K562 (cell line): ENCODE measurements at regions not wholly inside any gene's neighbourhood (a gene's known extent, or its start where the extent isn't known, plus 50 kb on each side); places are given as distances from the start of the nearest gene placed in this dataset.
A peak's percentile ranks its signal among the peaks of the same experiment; 100 is the strongest.

Experiments used
- ATAC-seq: fragments of 200-7000 bp; cut with Tn5 transposase; 3 replicates; pipeline ENCODE4 v1.9.1; 2020; ENCODE audit warnings: moderate library complexity
- BruUV-seq: library from RNA; stranded (reverse); fragments of 400-500 nt; replicated peaks from 2 replicates; lab custom pipeline; 2021; lab: Mats Ljungman, UMichigan
- CTCF ChIA-PET: fragments of 300-600 bp; formaldehyde crosslinking; extraction: SDS; loops from one replicate; lab custom pipeline; 2021; ENCODE audit warnings: low intra/inter-chr PET ratio; lab: Yijun Ruan, JAX
- POLR2A ChIA-PET: fragments of 300-600, 350-650 bp; sonication (Branson Sonifier 250); formaldehyde crosslinking; extraction: SDS; loops from one replicate; lab custom pipeline; 2021; ENCODE audit warnings: antibody characterized with exemption, inconsistent platforms; lab: Yijun Ruan, JAX
- DNase-seq, 4 experiments: peaks; one replicate each; pipeline versions ENCODE4 v3.0.0 to v3.0.0-alpha.2; 2011 to 2018; ENCODE audit warnings: low spot score in 3 of 4, mixed read lengths in 3 of 4; ENCODE audit errors: extremely low read depth in 1 of 4
- FAIRE-seq: peaks from 2 replicates; lab custom pipeline; 2011; peaks lifted over from hg19 to GRCh38; lab: Jason Lieb, UNC
- H2AFZ ChIP-seq: 2 replicates; pipeline ENCODE4 v1.6.0; 2011; ENCODE audit warnings: low read depth, low read length, control low read depth, inconsistent platforms
- H3K27ac ChIP-seq: fragments of 200-600 bp; 3 replicates; pipeline ENCODE4 v1.8.0; 2011; ENCODE audit warnings: low read depth, mild to moderate bottlenecking, control low read depth, inconsistent platforms, low read length, moderate library complexity, mixed read lengths; ENCODE audit errors: extremely low read depth
- H3K27me3 ChIP-seq, 2 experiments: fragments of 300-600 bp in 1 of 2; 2 replicates in 1 of 2; 3 replicates in 1 of 2; pipeline versions ENCODE4 v1.6.0 to v1.8.0; 2011; ENCODE audit warnings: inconsistent platforms in 2 of 2, low read length in 2 of 2, mild to moderate bottlenecking in 1 of 2, mixed read lengths in 1 of 2, moderate library complexity in 1 of 2; ENCODE audit not compliant: control insufficient read depth in 2 of 2, insufficient read depth in 2 of 2
- H3K36me3 ChIP-seq: fragments of 300-600 bp; 3 replicates; pipeline ENCODE4 v1.8.0; 2011; ENCODE audit warnings: mild to moderate bottlenecking, low read length, inconsistent platforms; ENCODE audit not compliant: control insufficient read depth, insufficient read depth
- H3K4me1 ChIP-seq, 2 experiments: fragments of 200-600 bp in 1 of 2; replicated peaks in 1 of 2; 2 replicates in 1 of 2; 3 replicates in 1 of 2; pipeline versions ENCODE4 v1.5.1 to v1.8.0; 2011; ENCODE audit warnings: inconsistent platforms in 2 of 2, low read length in 2 of 2, mild to moderate bottlenecking in 1 of 2, mixed read lengths in 1 of 2, moderate library complexity in 1 of 2; ENCODE audit not compliant: control insufficient read depth in 2 of 2, insufficient read depth in 2 of 2
- H3K4me2 ChIP-seq: 2 replicates; pipeline ENCODE4 v1.6.1; 2011; ENCODE audit warnings: low read length, control low read depth, inconsistent platforms, mixed read lengths; ENCODE audit not compliant: insufficient read depth
- H3K4me3 ChIP-seq: fragments of 200-600 bp; sonication (generic), shearing (Covaris generic); 2 replicates; pipeline ENCODE4 v1.5.1; 2016; ENCODE audit warnings: control low read depth, inconsistent platforms
- H3K79me2 ChIP-seq: fragments of 200-600 bp; 3 replicates; pipeline ENCODE4 v1.8.0; 2011; ENCODE audit warnings: low read length, inconsistent platforms; ENCODE audit not compliant: control insufficient read depth, insufficient read depth
- H3K9ac ChIP-seq, 2 experiments: 2 replicates each; pipeline versions ENCODE4 v1.6.0 to v1.6.1; 2011; ENCODE audit warnings: low read depth in 2 of 2, low read length in 2 of 2, control low read depth in 1 of 2, inconsistent platforms in 1 of 2, mild to moderate bottlenecking in 1 of 2, mixed read lengths in 1 of 2; ENCODE audit not compliant: insufficient read depth in 1 of 2
- H3K9me1 ChIP-seq: one replicate; pipeline ENCODE4 v1.6.0; 2011; ENCODE audit warnings: inconsistent platforms, mild to moderate bottlenecking, low read length, moderate library complexity; ENCODE audit not compliant: control insufficient read depth, insufficient read depth
- H3K9me3 ChIP-seq: replicated peaks from 2 replicates; pipeline ENCODE4 v1.5.1; 2011; ENCODE audit warnings: low read depth, low read length, inconsistent platforms; ENCODE audit not compliant: control insufficient read depth, insufficient read depth
- H4K20me1 ChIP-seq: replicated peaks from 2 replicates; pipeline ENCODE4 v1.6.1; 2011; ENCODE audit warnings: low read length, inconsistent platforms, mixed read lengths; ENCODE audit not compliant: control insufficient read depth, insufficient read depth
- C11orf30 ChIP-seq: fragments of 450-650 bp; IDR thresholded peaks from 2 replicates; pipeline ENCODE4 v1.6.1; 2016; ENCODE audit warnings: low read depth, mild to moderate bottlenecking
- FOS ChIP-seq: IDR thresholded peaks from 3 replicates; pipeline ENCODE4 v1.6.1; 2011; ENCODE audit not compliant: insufficient read length; ENCODE audit errors: extremely low read depth
- HDAC2 ChIP-seq: fragments of 450-650 bp; IDR thresholded peaks from 2 replicates; pipeline ENCODE4 v1.6.1; 2016; ENCODE audit warnings: mild to moderate bottlenecking
- IRF2 ChIP-seq: sonication (generic); formaldehyde crosslinking; IDR thresholded peaks from 2 replicates; pipeline ENCODE4 v1.8.1; 2022; ENCODE audit warnings: mild to moderate bottlenecking, missing genetic modification reagents
- MAFF ChIP-seq: IDR thresholded peaks from 2 replicates; pipeline ENCODE4 v1.6.1; 2012; ENCODE audit warnings: low read length, improper control_type of control experiment
- MAFG ChIP-seq: fragments of 450-650 bp; conservative IDR thresholded peaks from 2 replicates; pipeline ENCODE4 v1.6.1; 2016; ENCODE audit warnings: missing genetic modification characterization, missing compliant biosample characterization
- MAFK ChIP-seq: IDR thresholded peaks from 2 replicates; pipeline ENCODE4 v1.6.1; 2011; ENCODE audit warnings: low read length, improper control_type of control experiment
- MXI1 ChIP-seq: IDR thresholded peaks from 2 replicates; pipeline ENCODE4 v1.6.1; 2011; ENCODE audit warnings: low read depth, mild to moderate bottlenecking, improper control_type of control experiment, low read length
- MYBL2 ChIP-seq, 2 experiments: fragments of 450-650 bp in 1 of 2; sonication (generic) in 1 of 2; formaldehyde crosslinking in 1 of 2; IDR thresholded peaks; 2 replicates each; pipeline versions ENCODE4 v1.6.1 to v1.8.1; 2017 to 2022; ENCODE audit warnings: borderline replicate concordance in 1 of 2, inconsistent platforms in 1 of 2, low read depth in 1 of 2, mild to moderate bottlenecking in 1 of 2, missing genetic modification reagents in 1 of 2, moderate library complexity in 1 of 2
- MYC ChIP-seq, 2 experiments: fragments of 250-450 bp in 1 of 2; sonication (Bioruptor Pico) in 1 of 2; IDR thresholded peaks; 2 replicates each; pipeline versions ENCODE4 v1.5.1 to v1.6.1; 2012 to 2021; ENCODE audit warnings: low read depth in 2 of 2, borderline replicate concordance in 1 of 2, improper control_type of control experiment in 1 of 2, low read length in 1 of 2, mild to moderate bottlenecking in 1 of 2, moderate library complexity in 1 of 2
- NFATC3 ChIP-seq: fragments of 450-650 bp; IDR thresholded peaks from 2 replicates; pipeline ENCODE4 v1.6.1; 2017; ENCODE audit warnings: mild to moderate bottlenecking
- PHF8 ChIP-seq: fragments of 200-600 bp; sonication (generic); IDR thresholded peaks from 2 replicates; pipeline ENCODE4 v1.6.1; 2012; ENCODE audit warnings: mixed run types, mild to moderate bottlenecking, inconsistent platforms, low read length, moderate library complexity, borderline replicate concordance
- SAFB2 ChIP-seq: fragments of 200-400 bp; formaldehyde crosslinking; IDR thresholded peaks from 2 replicates; pipeline ENCODE4 v1.6.1; 2018; ENCODE audit warnings: borderline replicate concordance, low read length, low read depth, moderate library complexity; ENCODE audit not compliant: severe bottlenecking
- TAF1 ChIP-seq: IDR thresholded peaks from 2 replicates; pipeline ENCODE4 v1.6.1; 2011; ENCODE audit warnings: mild to moderate bottlenecking, low read length, moderate library complexity; ENCODE audit not compliant: insufficient read depth, control insufficient read depth, severe bottlenecking; ENCODE audit errors: extremely low read depth
- TCF7 ChIP-seq: sonication (generic); IDR thresholded peaks from 2 replicates; pipeline ENCODE4 v1.6.1; 2016; ENCODE audit warnings: antibody characterized with exemption, borderline replicate concordance
- ZNF282 ChIP-seq: sonication (generic); formaldehyde crosslinking; IDR thresholded peaks from 2 replicates; pipeline ENCODE4 v1.8.1; 2023; ENCODE audit warnings: missing genetic modification reagents
- ZNF316 ChIP-seq: fragments of 450-650 bp; IDR thresholded peaks from 2 replicates; pipeline ENCODE4 v1.6.1; 2016
- WGBS: fragments of 100-300 bp; shearing (Covaris generic); methylation state at CpG from one replicate; pipeline ENCODE4 v1.1.6; 2016; ENCODE audit warnings: low coverage, mixed read lengths; ENCODE audit not compliant: insufficient coverage; ENCODE audit errors: missing lambda C conversion rate; 5-methylcytosine and 5-hydroxymethylcytosine counted together
- in situ Hi-C: fragments of 300-500 bp; cut with MboI; formaldehyde crosslinking; loops from 4 replicates; pipeline ENCODE4 v1.15.0; 2018; ENCODE audit warnings: inconsistent platforms, mixed read lengths
- intact Hi-C: fragments of 100-400 bp; cut with micrococcal nuclease; formaldehyde crosslinking; loops from 2 replicates; pipeline ENCODE4 v1.14.2; 2022
- TF ChIP-seq, protein P1 (sequence below): fragments of 250-450 bp; sonication (Bioruptor Pico); IDR thresholded peaks from 2 replicates; pipeline ENCODE4 v1.8.0; 2022; ENCODE audit warnings: inconsistent platforms
- TF ChIP-seq, protein P2 (sequence below): fragments of 250-450 bp; sonication (Bioruptor Pico); IDR thresholded peaks from 2 replicates; pipeline ENCODE4 v1.8.0; 2021; ENCODE audit warnings: moderate library complexity, mild to moderate bottlenecking, inconsistent platforms
- TF ChIP-seq, protein P3 (sequence below): fragments of 450-650 bp; IDR thresholded peaks from 2 replicates; pipeline ENCODE4 v1.7.1; 2018; ENCODE audit warnings: mild to moderate bottlenecking, low read depth; ENCODE audit not compliant: partially characterized antibody

DNA sequence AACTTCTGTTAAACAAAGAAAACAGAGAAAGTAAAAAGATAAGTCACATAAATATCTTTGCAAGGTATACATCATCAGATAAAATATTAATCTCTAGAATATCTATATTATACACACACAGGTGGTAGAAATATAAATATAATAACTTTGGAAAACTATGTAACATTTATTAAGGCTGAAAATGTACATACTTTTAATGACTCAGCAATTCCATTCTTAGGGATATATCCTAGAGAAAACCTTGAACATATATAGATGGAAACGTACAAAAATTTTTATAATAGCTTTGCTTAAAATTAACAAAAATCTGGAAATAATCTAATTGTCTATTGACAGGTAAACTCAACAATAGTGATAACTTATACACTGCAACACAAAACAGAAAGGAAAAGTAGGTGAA lies 381.3 kb downstream of the GPD2 start:
- in situ Hi-C loops = no loop called here
- no peak overlapping the region for H3K27ac ChIP-seq
- POLR2A ChIA-PET = no interaction called here
- TF ChIP-seq, protein P1, sequence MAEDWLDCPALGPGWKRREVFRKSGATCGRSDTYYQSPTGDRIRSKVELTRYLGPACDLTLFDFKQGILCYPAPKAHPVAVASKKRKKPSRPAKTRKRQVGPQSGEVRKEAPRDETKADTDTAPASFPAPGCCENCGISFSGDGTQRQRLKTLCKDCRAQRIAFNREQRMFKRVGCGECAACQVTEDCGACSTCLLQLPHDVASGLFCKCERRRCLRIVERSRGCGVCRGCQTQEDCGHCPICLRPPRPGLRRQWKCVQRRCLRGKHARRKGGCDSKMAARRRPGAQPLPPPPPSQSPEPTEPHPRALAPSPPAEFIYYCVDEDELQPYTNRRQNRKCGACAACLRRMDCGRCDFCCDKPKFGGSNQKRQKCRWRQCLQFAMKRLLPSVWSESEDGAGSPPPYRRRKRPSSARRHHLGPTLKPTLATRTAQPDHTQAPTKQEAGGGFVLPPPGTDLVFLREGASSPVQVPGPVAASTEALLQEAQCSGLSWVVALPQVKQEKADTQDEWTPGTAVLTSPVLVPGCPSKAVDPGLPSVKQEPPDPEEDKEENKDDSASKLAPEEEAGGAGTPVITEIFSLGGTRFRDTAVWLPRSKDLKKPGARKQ (CRISPR knock-in tag) = no peak
- TF ChIP-seq, protein P2, sequence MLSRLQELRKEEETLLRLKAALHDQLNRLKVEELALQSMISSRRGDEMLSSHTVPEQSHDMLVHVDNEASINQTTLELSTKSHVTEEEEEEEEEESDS (CRISPR knock-in tag) = no peak
- TF ChIP-seq MYBL2 (IDR thresholded peaks at IDR 0.05; ENCODE audit: low read depth) = no peak
- TF ChIP-seq MYBL2 (CRISPR knock-in tag; IDR thresholded peaks at IDR 0.05; ENCODE audit: borderline replicate concordance) = no peak
- TF ChIP-seq MAFK = peak; percentile 70; the same call in 1 of the 2 replicates
- TF ChIP-seq C11orf30 = peak; percentile 63; the same call in 1 of the 2 replicates
- TF ChIP-seq MXI1 = no peak
- no peak for TF ChIP-seq MYC (IDR thresholded peaks at IDR 0.05; ENCODE audit: low read depth, low read length)
- TF ChIP-seq MYC (CRISPR knock-in tag; IDR thresholded peaks at IDR 0.05; ENCODE audit: borderline replicate concordance, low read depth) = no peak
- TF ChIP-seq TCF7 = no peak
- no peak for TF ChIP-seq SAFB2
- TF ChIP-seq, protein P3, sequence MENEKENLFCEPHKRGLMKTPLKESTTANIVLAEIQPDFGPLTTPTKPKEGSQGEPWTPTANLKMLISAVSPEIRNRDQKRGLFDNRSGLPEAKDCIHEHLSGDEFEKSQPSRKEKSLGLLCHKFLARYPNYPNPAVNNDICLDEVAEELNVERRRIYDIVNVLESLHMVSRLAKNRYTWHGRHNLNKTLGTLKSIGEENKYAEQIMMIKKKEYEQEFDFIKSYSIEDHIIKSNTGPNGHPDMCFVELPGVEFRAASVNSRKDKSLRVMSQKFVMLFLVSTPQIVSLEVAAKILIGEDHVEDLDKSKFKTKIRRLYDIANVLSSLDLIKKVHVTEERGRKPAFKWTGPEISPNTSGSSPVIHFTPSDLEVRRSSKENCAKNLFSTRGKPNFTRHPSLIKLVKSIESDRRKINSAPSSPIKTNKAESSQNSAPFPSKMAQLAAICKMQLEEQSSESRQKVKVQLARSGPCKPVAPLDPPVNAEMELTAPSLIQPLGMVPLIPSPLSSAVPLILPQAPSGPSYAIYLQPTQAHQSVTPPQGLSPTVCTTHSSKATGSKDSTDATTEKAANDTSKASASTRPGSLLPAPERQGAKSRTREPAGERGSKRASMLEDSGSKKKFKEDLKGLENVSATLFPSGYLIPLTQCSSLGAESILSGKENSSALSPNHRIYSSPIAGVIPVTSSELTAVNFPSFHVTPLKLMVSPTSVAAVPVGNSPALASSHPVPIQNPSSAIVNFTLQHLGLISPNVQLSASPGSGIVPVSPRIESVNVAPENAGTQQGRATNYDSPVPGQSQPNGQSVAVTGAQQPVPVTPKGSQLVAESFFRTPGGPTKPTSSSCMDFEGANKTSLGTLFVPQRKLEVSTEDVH = no peak
- TF ChIP-seq MAFG = peak; percentile 79
- no peak for TF ChIP-seq NFATC3
- TF ChIP-seq MAFF = peak; percentile 51; the same call in 1 of the 2 replicates
- TF ChIP-seq FOS = no peak
- no peak for TF ChIP-seq TAF1
- TF ChIP-seq HDAC2 = no peak
- TF ChIP-seq PHF8 = no peak
- peak; percentile 85 for TF ChIP-seq ZNF316
- TF ChIP-seq ZNF282 (CRISPR knock-in tag) = no peak
- TF ChIP-seq IRF2 (CRISPR knock-in tag) = no peak

More for the DNA sequence above, 381.3 kb downstream of the GPD2 start:
- BruUV-seq = no TSS peak
- H3K36me3 ChIP-seq = no peaks in the 10 kb centered on the region
- ATAC-seq = no peak
- H3K9ac ChIP-seq = no peak overlapping the region
- no peak for FAIRE-seq
- H3K27me3 ChIP-seq = no peaks in the 10 kb centered on the region
- no peaks in the 10 kb centered on the region for H3K9me3 ChIP-seq
- intact Hi-C loops = no loop called here
- no peak for DNase-seq
- H3K79me2 ChIP-seq = no peaks in the 10 kb centered on the region
- H3K9me1 ChIP-seq = no peaks in the 10 kb centered on the region
- H4K20me1 ChIP-seq = no peaks in the 10 kb centered on the region
- no peak overlapping the region for H2AFZ ChIP-seq
- no peak overlapping the region for H3K4me2 ChIP-seq
- no peak overlapping the region for H3K4me3 ChIP-seq
- CTCF ChIA-PET = no interaction called here
- no peaks in the 10 kb centered on the region for H3K4me1 ChIP-seq
- 7% methylated on average over 1 of the region's 1 CpG for WGBS
